RCC 7860 (cell line): ENCODE measurements at regions not wholly inside any gene's neighbourhood (a gene's known extent, or its start where the extent isn't known, plus 50 kb on each side); places are given as distances from the start of the nearest gene placed in this dataset.
"Not testable (repeated sequence)": the region's sequence is repeated elsewhere in the genome, so short reads cannot be mapped to it uniquely, and the experiment has no call there.

Experiments used
- DNase-seq: peaks from one replicate; pipeline ENCODE4 v3.0.0-alpha.2; 2015; ENCODE audit warnings: low spot score
- FAIRE-seq: peaks from 2 replicates; lab custom pipeline; 2012; peaks lifted over from hg19 to GRCh38; lab: Jason Lieb, UNC

GRCh38 chr4:162849937-162850336 lies 316.8 kb downstream of the NAF1 start:
- FAIRE-seq (no peak), DNase-seq (no peak)

- FAIRE-seq (no peak), DNase-seq (no peak)
Observed at GRCh38 chr4:162847945-162848549, 318.6 kb downstream of the NAF1 start.

GRCh38 chr4:162841753-162842152 lies 324.9 kb downstream of the NAF1 start:
- FAIRE-seq (no peak), DNase-seq (no peak)

- FAIRE-seq = no peak
- no peak for DNase-seq
Observed at GRCh38 chr4:162839814-162840213, 326.9 kb downstream of the NAF1 start.

GRCh38 chr4:162838671-162839070 lies 328.0 kb downstream of the NAF1 start:
- FAIRE-seq (no peak), DNase-seq (no peak)

GRCh38 chr4:162837679-162838078 lies 329.0 kb downstream of the NAF1 start:
- FAIRE-seq = no peak
- DNase-seq = no peak

GRCh38 chr4:162837241-162837640 lies 329.4 kb downstream of the NAF1 start:
- FAIRE-seq = no peak

GRCh38 chr4:162836773-162837172 lies 329.9 kb downstream of the NAF1 start:
- DNase-seq = no peak
- FAIRE-seq = no peak

More at GRCh38 chr4:162837241-162837640, 329.4 kb downstream of the NAF1 start:
- DNase-seq = no peak

- DNase-seq, FAIRE-seq: not testable (repeated sequence)
Observed at GRCh38 chr4:162836258-162836657, 330.4 kb downstream of the NAF1 start.

GRCh38 chr4:162830899-162831298 lies 335.8 kb downstream of the NAF1 start:
- no peak for FAIRE-seq

GRCh38 chr4:162817374-162817773 lies 349.3 kb downstream of the NAF1 start:
- not testable (repeated sequence) for FAIRE-seq

More at GRCh38 chr4:162830899-162831298, 335.8 kb downstream of the NAF1 start:
- no peak for DNase-seq

GRCh38 chr4:162804351-162804924 lies 362.3 kb downstream of the NAF1 start:
- FAIRE-seq (no peak), DNase-seq (no peak)

More at GRCh38 chr4:162817374-162817773, 349.3 kb downstream of the NAF1 start:
- DNase-seq = not testable (repeated sequence)

- FAIRE-seq (no peak), DNase-seq (no peak)
Observed at GRCh38 chr4:162803378-162803777, 363.3 kb downstream of the NAF1 start.

GRCh38 chr4:162797108-162797507 lies 369.6 kb downstream of the NAF1 start:
- DNase-seq (no peak), FAIRE-seq (no peak)

- DNase-seq (no peak), FAIRE-seq (no peak)
Observed at GRCh38 chr4:162793571-162793970, 373.1 kb downstream of the NAF1 start.

GRCh38 chr4:162793004-162793403 lies 373.7 kb downstream of the NAF1 start:
- DNase-seq (no peak), FAIRE-seq (no peak)

GRCh38 chr4:162791226-162791625 lies 375.5 kb downstream of the NAF1 start:
- DNase-seq (no peak), FAIRE-seq (no peak)

- DNase-seq (no peak), FAIRE-seq (no peak)
Observed at GRCh38 chr4:162787120-162787519, 379.6 kb downstream of the NAF1 start.

GRCh38 chr4:162782778-162783525 lies 383.7 kb downstream of the NAF1 start:
- FAIRE-seq (no peak), DNase-seq (no peak)

GRCh38 chr4:162782096-162782777 lies 384.5 kb downstream of the NAF1 start:
- FAIRE-seq (no peak), DNase-seq (no peak)

- DNase-seq = no peak
- FAIRE-seq = no peak
Observed at GRCh38 chr4:162770761-162771490, 395.8 kb downstream of the NAF1 start.
